PC-3 (cell line): ENCODE measurements at regions not wholly inside any gene's neighbourhood (a gene's known extent, or its start where the extent isn't known, plus 50 kb on each side); places are given as distances from the start of the nearest gene placed in this dataset.

Experiments
- ATAC-seq: fragments of 200-7000 bp; cut with Tn5 transposase; 2 replicates; pipeline ENCODE4 v1.9.1; 2020; ENCODE audit warnings: mild to moderate bottlenecking, moderate library complexity
- BruUV-seq: library from RNA; stranded (reverse); fragments of 400-500 nt; replicated peaks from 2 replicates; lab custom pipeline; 2021; lab: Mats Ljungman, UMichigan
- CTCF ChIA-PET: fragments of 300-600 bp; sonication (Branson Sonifier 250); formaldehyde crosslinking; loops from one replicate; lab custom pipeline; 2022; ENCODE audit warnings: antibody characterized with exemption; lab: Charles Lee
- POLR2A ChIA-PET: fragments of 300-600 bp; sonication (Branson Sonifier 250); formaldehyde crosslinking; loops from one replicate; lab custom pipeline; 2022; ENCODE audit warnings: antibody characterized with exemption; ENCODE audit not compliant: unreplicated experiment; lab: Charles Lee
- DNase-seq: peaks from one replicate; pipeline ENCODE4 v3.0.0-alpha.2; 2015
- H2AFZ ChIP-seq: fragments of 300-600 bp; sonication (generic); 2 replicates; pipeline ENCODE4 v1.6.0; 2016; ENCODE audit warnings: antibody characterized with exemption, low read length
- H3F3A ChIP-seq: fragments of 300-600 bp; sonication (generic); one replicate; pipeline ENCODE4 v1.6.0; 2017; ENCODE audit warnings: antibody characterized with exemption, low read length, control low read depth, mild to moderate bottlenecking; ENCODE audit not compliant: unreplicated experiment
- H3K27ac ChIP-seq: fragments of 300-600 bp; sonication (generic); 2 replicates; pipeline ENCODE4 v1.5.1; 2016; ENCODE audit warnings: mild to moderate bottlenecking, low read length
- H3K27me3 ChIP-seq: fragments of 300-600 bp; sonication (generic); 2 replicates; pipeline ENCODE4 v1.6.1; 2016; ENCODE audit warnings: low read length, mixed read lengths
- H3K36me3 ChIP-seq: fragments of 300-600 bp; sonication (generic); 2 replicates; pipeline ENCODE4 v1.6.1; 2016; ENCODE audit warnings: low read depth, mixed run types, low read length, mixed read lengths
- H3K4me1 ChIP-seq: fragments of 300-600 bp; sonication (generic); 2 replicates; pipeline ENCODE4 v1.5.1; 2016; ENCODE audit warnings: low read length; ENCODE audit not compliant: insufficient read depth
- H3K4me2 ChIP-seq: fragments of 300-600 bp; sonication (generic); 2 replicates; pipeline ENCODE4 v1.6.0; 2016; ENCODE audit warnings: low read length
- H3K4me3 ChIP-seq: fragments of 300-600 bp; sonication (generic); 2 replicates; pipeline ENCODE4 v1.5.1; 2016; ENCODE audit warnings: mild to moderate bottlenecking, low read length, mixed read lengths
- H3K79me2 ChIP-seq: fragments of 300-600 bp; sonication (generic); 2 replicates; pipeline ENCODE4 v1.6.1; 2017; ENCODE audit warnings: low read length, mixed read lengths
- H3K9ac ChIP-seq: fragments of 300-600 bp; sonication (generic); 2 replicates; pipeline ENCODE4 v1.6.0; 2016; ENCODE audit warnings: mild to moderate bottlenecking, low read length
- H3K9me2 ChIP-seq: fragments of 300-600 bp; sonication (generic); replicated peaks from 2 replicates; pipeline ENCODE4 v1.6.1; 2016; ENCODE audit warnings: mixed run types, low read length, mixed read lengths
- H3K9me3 ChIP-seq: fragments of 300-600 bp; sonication (generic); 2 replicates; pipeline ENCODE4 v1.6.1; 2016; ENCODE audit warnings: low read length, mixed read lengths
- H4K20me1 ChIP-seq: fragments of 300-600 bp; sonication (generic); 2 replicates; pipeline ENCODE4 v1.6.1; 2016; ENCODE audit warnings: low read length, mixed read lengths
- CTCF ChIP-seq: fragments of 300-600 bp; sonication (generic); conservative IDR thresholded peaks from 2 replicates; pipeline ENCODE4 v1.5.1; 2017; ENCODE audit warnings: antibody characterized with exemption, low read depth, mild to moderate bottlenecking, low read length
- EZH2 ChIP-seq: fragments of 300-600 bp; sonication (generic); IDR thresholded peaks from one replicate; pipeline ENCODE4 v1.6.1; 2017; ENCODE audit warnings: antibody characterized with exemption, mild to moderate bottlenecking, low read length; ENCODE audit not compliant: unreplicated experiment
- EZH2phosphoT487 ChIP-seq: fragments of 300-600 bp; sonication (generic); IDR thresholded peaks from 2 replicates; pipeline ENCODE4 v1.6.1; 2018; ENCODE audit warnings: mild to moderate bottlenecking, antibody characterized with exemption, low read length, borderline replicate concordance
- intact Hi-C: fragments of 100-400 bp; cut with micrococcal nuclease; formaldehyde crosslinking; loops from 2 replicates; pipeline ENCODE4 v1.9.0; 2023

GRCh38 chr20:48181261-48181935 lies 396.1 kb upstream of the SULF2 start:
- H3K9me3 ChIP-seq: no peaks in the 10 kb centered on the region

GRCh38 chr20:48180618-48181017 lies 395.3 kb upstream of the SULF2 start:
- intact Hi-C loops: loop anchor here (1.0 to 10.0 kb wide), 8 partner anchors 117 to 442 kb away; no protein-coding TSS in a partner anchor
- H3K9ac ChIP-seq: peak overlapping the region; percentile 79
- peak overlapping the region; percentile 45; the same call in 1 of the 2 replicates for H3K4me3 ChIP-seq
- no peaks in the 10 kb centered on the region for H3K36me3 ChIP-seq
- BruUV-seq: TSS peak; percentile 98
- peaks cover 22% of the 10 kb centered on the region for H3K4me1 ChIP-seq
- TF ChIP-seq EZH2phosphoT487 (no peak), CTCF (no peak), EZH2 (no peak)
- H3K27ac ChIP-seq: peak overlapping the region; percentile 97
- H3F3A ChIP-seq: peaks cover 4% of the 10 kb centered on the region
- no peaks in the 10 kb centered on the region for H3K9me3 ChIP-seq
- no peaks in the 10 kb centered on the region for H3K27me3 ChIP-seq
- DNase-seq: peak; percentile 84
- no peaks in the 10 kb centered on the region for H3K79me2 ChIP-seq
- H4K20me1 ChIP-seq: no peaks in the 10 kb centered on the region
- peak overlapping the region; percentile 82 for H3K4me2 ChIP-seq
- peak; percentile 57 for ATAC-seq
- ChIA-PET CTCF (no interaction called here), POLR2A (no interaction called here)
- H3K9me2 ChIP-seq: no peaks in the 10 kb centered on the region
- 0 out of 2 replicates have a peak overlapping the region, but pooled peaks have one; percentile 4 for H2AFZ ChIP-seq

More at GRCh38 chr20:48181261-48181935, 396.1 kb upstream of the SULF2 start:
- H3K79me2 ChIP-seq: no peaks in the 10 kb centered on the region
- H3K9me2 ChIP-seq: no peaks in the 10 kb centered on the region
- BruUV-seq: no TSS peak
- TF ChIP-seq CTCF (no peak), EZH2 (no peak), EZH2phosphoT487 (no peak)
- intact Hi-C loops: loop anchor here (2.0 to 10.0 kb wide), 7 partner anchors 116 to 441 kb away; no protein-coding TSS in a partner anchor
- H3K36me3 ChIP-seq: no peaks in the 10 kb centered on the region
- H3F3A ChIP-seq: peaks cover 4% of the 10 kb centered on the region
- peak overlapping the region; percentile 82 for H3K4me2 ChIP-seq
- peak overlapping the region; percentile 79 for H3K9ac ChIP-seq
- ATAC-seq: no peak
- DNase-seq: peak; percentile 37
- H3K4me1 ChIP-seq: peaks cover 24% of the 10 kb centered on the region
- POLR2A ChIA-PET: no interaction called here
- H2AFZ ChIP-seq: 0 out of 2 replicates have a peak overlapping the region, but pooled peaks have one; percentile 4
- H3K27me3 ChIP-seq: no peaks in the 10 kb centered on the region
- no peak overlapping the region for H3K4me3 ChIP-seq
- H3K27ac ChIP-seq: peak overlapping the region; percentile 97
- CTCF ChIA-PET: no interaction called here
- H4K20me1 ChIP-seq: no peaks in the 10 kb centered on the region

GRCh38 chr20:48180024-48180423 lies 394.7 kb upstream of the SULF2 start:
- TF ChIP-seq EZH2 (no peak), EZH2phosphoT487 (no peak), CTCF (no peak)
- TSS peak; percentile 67 for BruUV-seq
- Histone ChIP-seq H3K27me3 (no peaks in the 10 kb centered on the region), H3K4me2 (peak overlapping the region; percentile 82), H2AFZ (no peak overlapping the region), H4K20me1 (no peaks in the 10 kb centered on the region), H3K9me2 (no peaks in the 10 kb centered on the region), H3F3A (peaks cover 4% of the 10 kb centered on the region), H3K9me3 (no peaks in the 10 kb centered on the region), H3K79me2 (no peaks in the 10 kb centered on the region), H3K27ac (peak overlapping the region; percentile 97), H3K9ac (peak overlapping the region; percentile 79), H3K4me1 (peaks cover 22% of the 10 kb centered on the region), H3K4me3 (peak overlapping the region; percentile 45; the same call in 1 of the 2 replicates), H3K36me3 (no peaks in the 10 kb centered on the region)
- ATAC-seq (peak; percentile 94), DNase-seq (peak; percentile 93)
- CTCF ChIA-PET: no interaction called here
- intact Hi-C loops: loop anchor here (1.0 to 10.0 kb wide), 8 partner anchors 117 to 442 kb away; no protein-coding TSS in a partner anchor
- POLR2A ChIA-PET: no interaction called here
